NAMALWA (cell line): ENCODE measurements at regions not wholly inside any gene's neighbourhood (a gene's known extent, or its start where the extent isn't known, plus 50 kb on each side); places are given as distances from the start of the nearest gene placed in this dataset.
"Not testable (repeated sequence)": the region's sequence is repeated elsewhere in the genome, so short reads cannot be mapped to it uniquely, and the experiment has no call there.

Experiments used
- DNase-seq: peaks from one replicate; pipeline ENCODE4 v3.0.0-alpha.2; 2015; ENCODE audit warnings: low spot score

DNA sequence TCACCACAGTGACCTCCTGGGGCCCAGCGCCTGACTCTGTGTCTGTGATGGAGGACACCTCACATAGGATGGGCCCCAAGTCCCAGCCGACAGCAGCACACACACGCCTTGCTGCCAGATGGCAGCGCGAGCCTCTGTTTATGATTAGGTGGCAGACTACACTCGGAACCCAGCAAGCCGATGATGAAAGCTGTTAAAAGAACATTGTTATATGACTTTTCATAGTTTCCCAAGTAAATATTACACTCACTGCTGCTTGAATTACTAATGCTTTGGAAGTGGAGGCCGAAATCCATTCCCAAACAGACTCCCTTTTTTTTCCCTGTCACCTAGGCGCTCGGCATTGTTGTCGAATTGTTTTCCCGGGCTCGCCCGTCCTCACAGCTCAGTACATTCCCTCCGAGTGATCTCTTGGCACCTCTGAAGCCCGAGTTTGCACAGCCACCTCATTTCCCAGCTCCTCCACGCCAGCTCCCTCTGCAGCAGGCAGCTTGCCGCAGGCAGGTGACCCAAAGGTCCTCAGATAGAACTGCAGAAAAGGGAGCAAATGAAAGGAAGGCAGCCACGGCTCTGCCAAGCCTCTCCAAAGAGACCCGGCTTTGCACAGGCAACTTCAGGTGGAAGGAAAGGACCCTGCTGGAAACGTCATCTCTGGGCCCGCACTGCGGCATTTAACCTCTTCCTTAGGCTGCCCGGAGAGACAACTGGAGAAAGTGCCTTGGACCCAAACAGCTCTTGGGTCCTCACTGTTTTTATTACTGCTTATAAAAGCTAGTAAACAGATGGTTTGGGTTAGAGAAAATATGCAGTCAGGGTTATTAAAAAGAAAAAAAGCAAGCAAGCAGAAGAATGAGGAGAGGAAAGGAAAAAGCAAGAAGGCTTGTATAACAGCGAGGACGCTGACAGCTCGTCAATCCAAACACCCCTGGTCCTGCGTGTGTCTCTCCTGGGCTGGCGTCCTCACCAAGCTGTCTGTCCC lies 72.2 kb upstream of the SLC25A33 start:
- no peak for DNase-seq

DNA sequence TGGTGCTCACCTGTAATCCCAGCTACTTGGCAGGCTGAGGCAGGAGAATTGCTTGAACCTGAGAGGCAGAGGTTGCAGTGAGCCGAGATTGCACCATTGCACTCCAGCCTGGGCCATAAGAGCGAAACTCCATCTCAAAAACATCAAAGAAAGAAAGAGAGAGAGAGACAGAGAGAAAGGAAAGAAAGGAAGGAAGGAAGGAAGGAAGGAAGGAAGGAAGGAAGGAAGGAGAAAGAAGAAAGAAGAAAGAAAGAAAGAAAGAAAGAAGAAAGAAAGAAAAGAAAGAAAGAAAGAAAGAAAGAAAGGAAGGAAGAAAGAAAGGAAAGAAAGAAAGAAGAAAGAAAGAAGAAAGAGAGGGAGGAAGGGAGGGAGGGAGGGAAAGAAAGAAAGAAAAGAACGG lies 69.4 kb upstream of the SLC25A33 start:
- not testable (repeated sequence) for DNase-seq

GRCh38 chr1:9471679-9472078 lies 67.6 kb upstream of the SLC25A33 start:
- no peak for DNase-seq

GRCh38 chr1:9472386-9473031 lies 66.8 kb upstream of the SLC25A33 start:
- DNase-seq, result no peak

- DNase-seq, result no peak
Measured at GRCh38 chr1:9473032-9473807, 66.0 kb upstream of the SLC25A33 start.

GRCh38 chr1:9475061-9475627 lies 64.1 kb upstream of the SLC25A33 start:
- no peak for DNase-seq

GRCh38 chr1:9476790-9477463 lies 62.3 kb upstream of the SLC25A33 start:
- no peak for DNase-seq

- no peak for DNase-seq
Measured at GRCh38 chr1:9477535-9477934, 61.7 kb upstream of the SLC25A33 start.

GRCh38 chr1:9478021-9478420 lies 61.2 kb upstream of the SLC25A33 start:
- DNase-seq, result no peak

- no peak for DNase-seq
Measured at GRCh38 chr1:9481048-9481447, 58.2 kb upstream of the SLC25A33 start.

DNA sequence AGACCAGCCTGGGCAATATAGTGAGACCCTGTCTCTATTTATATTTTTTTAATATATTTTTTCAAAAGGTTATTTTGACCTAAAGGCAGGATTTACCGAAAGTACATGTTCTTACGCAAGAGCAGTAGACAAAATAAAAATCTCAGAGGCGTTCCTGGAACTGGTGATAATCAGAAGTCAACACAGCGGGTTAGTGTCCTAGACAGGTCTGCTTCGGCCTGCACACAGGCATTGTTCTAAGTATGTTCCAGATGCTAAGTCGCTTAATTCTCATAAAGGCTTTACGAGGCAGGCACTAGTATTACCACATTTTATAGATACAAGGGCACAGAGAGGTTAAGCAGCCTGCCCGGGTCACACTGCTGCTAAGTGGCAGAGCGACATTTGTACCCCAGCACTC lies 56.9 kb upstream of the SLC25A33 start:
- DNase-seq, result no peak

GRCh38 chr1:9482816-9483572 lies 56.3 kb upstream of the SLC25A33 start:
- no peak for DNase-seq

DNA sequence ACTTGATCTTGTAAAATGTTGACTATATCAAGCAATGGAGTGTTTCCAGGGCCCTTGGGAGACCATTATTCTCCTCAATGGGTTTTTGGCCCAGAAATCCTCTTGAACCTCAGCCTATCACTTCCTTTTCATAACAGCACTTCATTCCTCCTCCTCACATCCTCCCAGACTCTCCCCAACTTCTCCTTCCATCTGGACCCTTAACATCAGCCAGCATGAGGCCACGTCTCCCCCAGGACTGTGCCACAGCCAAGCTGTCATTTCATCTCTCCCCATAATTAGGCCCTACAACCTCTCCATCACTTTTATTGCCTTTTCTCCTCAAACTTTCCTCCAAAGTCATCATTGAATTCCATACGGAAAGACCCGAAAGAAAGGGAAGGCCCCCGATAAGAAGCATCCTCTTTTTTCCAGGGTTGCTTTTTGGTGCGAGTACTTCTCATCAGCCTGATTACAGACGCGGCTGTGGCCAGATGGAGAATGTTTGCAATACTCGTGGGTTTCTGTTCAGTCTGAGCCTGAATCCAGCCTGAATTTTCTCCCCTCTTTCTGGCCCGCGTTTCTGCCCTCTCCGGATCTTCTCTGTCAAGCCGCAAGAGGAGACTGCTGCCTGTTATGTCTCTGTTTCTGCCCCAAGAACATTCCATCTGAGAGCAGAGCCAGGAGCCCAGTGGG lies 52.7 kb upstream of the SLC25A33 start:
- DNase-seq, result no peak
